HG03025 (cell line): ENCODE measurements at regions not wholly inside any gene's neighbourhood (a gene's known extent, or its start where the extent isn't known, plus 50 kb on each side); places are given as distances from the start of the nearest gene placed in this dataset.

Source experiments
- ATAC-seq: cut with Tn5 transposase; IDR thresholded peaks from one replicate; pipeline ENCODE4 v1.9.1; 2021; ENCODE audit warnings: mild to moderate bottlenecking, moderate library complexity; ENCODE audit not compliant: unreplicated experiment, low FRiP score

GRCh38 chr13:103810026-103810425 lies 743.8 kb upstream of the SLC10A2 start:
- no peak for ATAC-seq

- no peak for ATAC-seq
These were observed 739.6 kb upstream of the SLC10A2 start for GRCh38 chr13:103805771-103806170.

- no peak for ATAC-seq
These were observed 737.1 kb upstream of the SLC10A2 start for GRCh38 chr13:103803349-103803748.

DNA sequence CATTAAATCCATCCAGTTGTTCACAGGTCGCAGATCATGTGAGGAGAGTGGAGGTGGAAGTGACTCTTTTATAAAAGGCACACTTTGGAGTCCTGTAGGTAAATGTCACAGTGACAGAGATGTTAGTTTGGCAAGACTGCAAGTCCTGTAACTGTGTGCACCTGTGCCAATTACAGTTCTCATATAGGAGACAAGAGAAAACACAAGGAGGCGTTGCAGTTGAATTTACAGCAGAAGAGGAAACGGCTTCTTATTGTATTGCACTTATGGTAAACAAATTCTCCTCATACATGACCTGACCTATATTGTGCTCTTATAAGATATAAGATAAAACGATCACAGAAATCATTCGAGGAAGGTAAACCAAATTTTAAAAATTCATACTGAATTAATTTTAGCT lies 732.8 kb upstream of the SLC10A2 start:
- no peak for ATAC-seq

DNA sequence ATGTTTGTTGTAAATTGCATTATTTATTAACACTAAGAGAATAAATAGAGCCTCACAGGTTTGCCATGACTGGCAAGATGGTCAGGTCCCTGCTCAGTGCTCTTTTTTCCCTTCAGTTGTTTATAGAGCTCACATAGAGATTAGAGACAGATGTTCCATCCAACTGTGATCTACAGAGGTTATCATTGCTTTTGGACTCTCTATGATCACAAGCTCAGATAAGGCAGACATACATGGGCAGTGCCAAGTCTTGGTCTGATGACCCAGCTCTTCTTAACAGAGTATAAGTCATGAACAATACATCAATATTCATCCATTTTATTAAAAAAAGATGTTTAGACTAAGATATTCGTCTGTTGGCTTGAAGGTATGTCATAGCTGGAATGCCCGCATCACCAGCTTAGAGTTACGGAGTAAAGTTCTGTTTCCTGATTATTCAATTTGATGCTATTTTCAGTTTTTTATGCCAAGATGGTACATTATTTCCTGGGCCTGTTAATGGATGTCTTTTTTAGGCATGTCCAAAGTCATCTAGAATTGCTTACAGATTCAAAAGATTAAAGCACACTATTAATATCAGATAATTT lies 729.8 kb upstream of the SLC10A2 start:
- ATAC-seq, result no peak

- no peak for ATAC-seq
These were observed 728.3 kb upstream of the SLC10A2 start for GRCh38 chr13:103794526-103794925.

GRCh38 chr13:103788061-103788652 lies 721.9 kb upstream of the SLC10A2 start:
- no peak for ATAC-seq

DNA sequence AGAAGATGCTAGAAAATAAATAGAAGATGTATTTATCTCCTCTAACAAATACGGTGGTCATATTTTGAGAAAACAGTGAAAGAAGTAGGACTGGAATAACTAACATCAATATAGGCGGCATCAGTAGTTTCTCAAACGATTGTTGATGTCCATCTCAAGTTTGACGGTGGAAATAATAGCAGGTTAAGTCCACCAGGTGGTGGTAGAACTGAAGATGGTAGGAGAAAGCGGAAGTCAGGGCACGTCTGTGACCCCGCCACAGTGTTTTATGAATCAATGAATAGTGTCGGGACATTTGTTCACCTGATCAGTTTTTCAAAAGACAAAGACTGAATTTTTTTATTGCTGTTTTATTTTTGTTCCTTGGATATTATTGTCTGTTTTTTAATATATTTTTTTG lies 706.4 kb upstream of the SLC10A2 start:
- no peak for ATAC-seq

- no peak for ATAC-seq
These were observed 696.3 kb upstream of the SLC10A2 start for GRCh38 chr13:103762523-103762922.

- no peak for ATAC-seq
These were observed 693.1 kb upstream of the SLC10A2 start for GRCh38 chr13:103759361-103759760.

DNA sequence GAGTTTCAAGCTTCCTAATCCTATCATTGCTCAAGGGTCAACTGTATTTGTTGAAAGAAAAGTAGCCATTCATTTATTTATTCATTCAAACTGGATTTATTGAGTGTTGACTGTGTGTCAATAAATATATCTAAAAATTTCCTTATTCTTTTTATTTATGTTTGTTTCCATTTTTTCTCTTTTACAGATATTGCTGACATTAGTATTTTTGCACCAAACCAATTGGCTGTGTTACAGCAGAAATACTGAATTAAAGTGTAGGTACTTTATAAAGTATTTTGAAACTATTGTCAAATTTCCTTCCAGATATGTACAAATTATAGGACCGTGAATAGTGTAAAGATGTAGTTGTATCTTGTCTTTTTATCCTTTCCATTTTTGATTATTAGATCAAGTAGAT lies 692.0 kb upstream of the SLC10A2 start:
- no peak for ATAC-seq

- ATAC-seq, result no peak
These were observed 691.1 kb upstream of the SLC10A2 start for GRCh38 chr13:103757361-103757760.

- ATAC-seq, result no peak
These were observed 688.6 kb upstream of the SLC10A2 start for GRCh38 chr13:103754783-103755182.

GRCh38 chr13:103734837-103735236 lies 668.6 kb upstream of the SLC10A2 start:
- ATAC-seq, result no peak

DNA sequence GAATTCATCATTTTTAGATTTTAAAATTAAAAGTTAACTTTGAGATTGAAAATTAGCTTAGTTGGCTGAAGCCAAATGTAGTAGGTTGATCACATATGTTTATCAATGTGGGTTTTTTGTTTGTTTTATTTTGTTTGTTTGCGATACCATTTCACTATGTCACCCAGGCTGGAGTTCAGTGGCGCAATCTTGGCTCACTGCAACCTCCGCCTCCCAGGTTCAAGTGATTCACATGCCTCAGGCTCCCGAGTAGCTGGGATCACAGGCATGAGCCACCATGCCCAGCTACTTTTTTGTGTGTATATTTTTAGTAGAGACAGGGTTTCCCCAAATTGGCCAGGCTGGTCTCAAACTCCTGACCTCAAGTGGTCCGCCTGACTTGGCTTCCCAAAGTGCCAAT lies 665.7 kb upstream of the SLC10A2 start:
- ATAC-seq, result no peak

- ATAC-seq, result no peak
These were observed 664.2 kb upstream of the SLC10A2 start for GRCh38 chr13:103730407-103730806.

- ATAC-seq, result no peak
These were observed 660.6 kb upstream of the SLC10A2 start for GRCh38 chr13:103726808-103727207.

DNA sequence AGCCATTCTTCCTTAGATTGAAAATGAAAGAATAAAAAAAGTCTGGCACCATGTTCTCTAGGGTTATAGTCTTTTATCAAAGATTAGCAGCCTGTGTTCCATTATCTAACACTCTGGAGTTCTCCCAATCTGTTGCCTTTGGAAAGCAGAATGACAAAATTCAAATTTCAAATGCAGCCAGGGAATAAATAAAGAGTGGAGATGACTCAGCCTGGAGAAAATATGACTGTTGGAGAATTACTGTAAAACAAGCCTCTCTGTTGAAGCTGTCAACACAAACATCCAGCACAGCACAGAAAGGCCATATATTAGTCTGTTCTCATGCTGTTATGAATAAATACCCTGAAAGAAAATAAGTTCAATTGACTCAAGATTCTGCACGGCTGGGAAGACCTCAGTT lies 650.5 kb upstream of the SLC10A2 start:
- ATAC-seq, result no peak

DNA sequence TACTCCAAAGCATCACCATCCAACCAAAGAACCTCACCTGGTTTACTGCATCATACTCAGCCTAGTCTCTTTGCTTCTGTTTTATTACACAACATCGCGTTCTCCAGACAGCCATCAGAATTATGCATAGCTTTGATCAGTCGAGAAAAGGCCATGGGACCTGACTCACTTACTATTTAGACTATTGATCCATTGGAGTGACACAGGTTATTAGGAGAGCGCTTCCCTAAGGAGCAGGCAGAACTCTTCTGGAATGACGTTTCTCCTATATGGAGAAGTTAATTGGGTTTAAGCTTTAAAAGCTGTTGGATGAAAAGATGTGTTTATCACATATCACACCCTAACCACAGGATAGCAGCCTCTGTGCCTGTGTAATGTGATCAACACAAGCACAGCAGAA lies 649.1 kb upstream of the SLC10A2 start:
- no peak for ATAC-seq

DNA sequence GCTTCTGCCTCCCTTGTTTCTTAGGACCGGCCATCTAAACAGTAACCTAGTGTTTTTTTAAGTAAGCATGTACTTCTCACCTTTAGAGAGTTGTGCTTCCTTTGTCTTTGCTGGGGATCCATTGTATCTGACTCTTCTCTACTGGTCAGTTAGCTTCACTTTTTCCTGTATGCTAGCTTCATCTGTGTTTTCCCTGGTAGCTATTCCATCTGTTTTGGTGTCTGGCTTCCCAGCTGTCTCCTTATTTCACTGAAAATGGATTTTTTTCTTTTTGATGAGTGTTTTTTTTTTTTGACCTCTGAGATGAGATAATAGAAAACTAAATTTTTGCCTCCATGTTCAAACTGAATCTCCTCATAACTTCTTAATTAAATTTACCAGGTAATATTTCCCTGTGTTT lies 637.0 kb upstream of the SLC10A2 start:
- no peak for ATAC-seq

DNA sequence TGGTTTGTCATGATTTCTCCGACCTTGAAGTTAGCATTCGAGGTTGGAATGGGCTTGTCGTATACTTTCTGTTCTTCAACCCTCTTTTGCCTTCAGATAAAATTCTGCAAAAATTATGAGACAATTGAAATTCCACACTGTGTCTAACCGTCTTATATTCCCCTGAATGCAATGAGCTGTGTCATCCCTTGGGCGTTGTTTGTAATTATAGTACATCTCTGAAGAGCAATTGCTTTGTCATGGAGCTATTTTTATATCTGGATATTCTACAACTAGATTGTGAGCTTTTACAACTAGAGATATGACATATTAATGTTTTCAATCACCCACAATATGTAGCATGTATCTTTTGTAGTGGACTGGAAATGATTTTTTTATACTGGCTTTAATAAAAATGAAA lies 631.8 kb upstream of the SLC10A2 start:
- ATAC-seq, result no peak

DNA sequence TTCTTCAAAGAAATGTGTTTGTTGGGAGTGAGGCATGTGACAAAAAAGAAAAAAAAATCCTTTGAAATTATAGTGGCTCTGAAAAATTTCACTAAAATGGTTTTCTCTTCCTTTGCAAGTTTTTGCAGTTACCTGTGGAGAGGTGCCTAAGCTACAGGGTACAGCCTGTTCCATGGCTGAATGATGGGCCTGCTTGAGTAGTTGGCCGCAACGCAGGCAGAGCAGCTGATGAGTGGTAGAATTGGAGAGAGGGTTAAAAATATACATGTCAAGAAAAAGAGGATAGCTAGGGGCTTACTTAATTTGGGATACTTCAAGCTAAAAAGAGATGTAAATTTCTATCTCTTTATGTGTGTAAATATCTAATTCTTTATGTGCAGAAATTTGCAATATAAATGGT lies 629.1 kb upstream of the SLC10A2 start:
- ATAC-seq, result no peak

- no peak for ATAC-seq
These were observed 628.3 kb upstream of the SLC10A2 start for GRCh38 chr13:103694471-103694870.
